H9 (cell line): ENCODE measurements at regions not wholly inside any gene's neighbourhood (a gene's known extent, or its start where the extent isn't known, plus 50 kb on each side); places are given as distances from the start of the nearest gene placed in this dataset.

Experiments
- DNase-seq: peaks from one replicate; pipeline ENCODE4 v3.0.0-alpha.2; 2017
- H2AFZ ChIP-seq: one replicate; pipeline ENCODE4 v1.6.1; 2013; ENCODE audit warnings: mild to moderate bottlenecking, low read length, control low read depth, moderate library complexity
- H2AK5ac ChIP-seq: 2 replicates; pipeline ENCODE4 v1.6.1; 2013; ENCODE audit warnings: low read length, control low read depth, mixed read lengths; ENCODE audit not compliant: insufficient read length
- H2BK120ac ChIP-seq: one replicate; pipeline ENCODE4 v1.6.1; 2013; ENCODE audit warnings: low read depth, mild to moderate bottlenecking, low read length, control low read depth, inconsistent platforms; ENCODE audit not compliant: poor library complexity, severe bottlenecking
- H2BK12ac ChIP-seq: 2 replicates; pipeline ENCODE4 v1.6.1; 2013; ENCODE audit warnings: low read length, control low read depth, mixed read lengths, low read depth; ENCODE audit not compliant: insufficient read length
- H2BK15ac ChIP-seq: 2 replicates; pipeline ENCODE4 v1.6.1; 2013; ENCODE audit warnings: low read depth, low read length, control low read depth
- H2BK20ac ChIP-seq: one replicate; pipeline ENCODE4 v1.6.1; 2013; ENCODE audit warnings: low read depth, mild to moderate bottlenecking, low read length, control low read depth, inconsistent platforms; ENCODE audit not compliant: poor library complexity, severe bottlenecking
- H2BK5ac ChIP-seq: 2 replicates; pipeline ENCODE4 v1.6.1; 2013; ENCODE audit warnings: low read length, control low read depth, mixed read lengths; ENCODE audit not compliant: insufficient read length
- H3K14ac ChIP-seq: 2 replicates; pipeline ENCODE4 v1.6.1; 2013; ENCODE audit warnings: low read length, control low read depth; ENCODE audit not compliant: insufficient read depth
- H3K18ac ChIP-seq: 2 replicates; pipeline ENCODE4 v1.6.1; 2013; ENCODE audit warnings: low read depth, mild to moderate bottlenecking, mixed read lengths, low read length, control low read depth; ENCODE audit not compliant: insufficient read length
- H3K23ac ChIP-seq: 2 replicates; pipeline ENCODE4 v1.6.1; 2013; ENCODE audit warnings: low read length, control low read depth, mixed read lengths, low read depth; ENCODE audit not compliant: insufficient read length
- H3K23me2 ChIP-seq: 2 replicates; pipeline ENCODE4 v1.6.1; 2013; ENCODE audit warnings: low read depth, mild to moderate bottlenecking, mixed read lengths, low read length, control low read depth; ENCODE audit not compliant: insufficient read length, poor library complexity, severe bottlenecking
- H3K27ac ChIP-seq: 2 replicates; pipeline ENCODE4 v1.5.1; 2013; ENCODE audit warnings: low read length, control low read depth, mixed read lengths, low read depth; ENCODE audit not compliant: insufficient read length
- H3K27me3 ChIP-seq: 2 replicates; pipeline ENCODE4 v1.6.1; 2013; ENCODE audit warnings: low read length, control low read depth, inconsistent platforms; ENCODE audit not compliant: insufficient read depth
- H3K4ac ChIP-seq: 2 replicates; pipeline ENCODE4 v1.6.1; 2013; ENCODE audit warnings: low read depth, mild to moderate bottlenecking, control low read depth, inconsistent platforms, low read length, moderate library complexity
- H3K4me1 ChIP-seq: 2 replicates; pipeline ENCODE4 v1.6.1; 2013; ENCODE audit warnings: low read length, control low read depth, inconsistent platforms; ENCODE audit not compliant: insufficient read depth
- H3K4me2 ChIP-seq: 2 replicates; pipeline ENCODE4 v1.6.1; 2013; ENCODE audit warnings: low read length, control low read depth, mixed read lengths; ENCODE audit not compliant: insufficient read length, insufficient read depth
- H3K56ac ChIP-seq: 2 replicates; pipeline ENCODE4 v1.6.1; 2013; ENCODE audit warnings: low read depth, mild to moderate bottlenecking, mixed read lengths, low read length, control low read depth; ENCODE audit not compliant: insufficient read length
- H3K79me1 ChIP-seq: 2 replicates; pipeline ENCODE4 v1.6.1; 2013; ENCODE audit warnings: low read depth, mild to moderate bottlenecking, moderate library complexity, low read length, control low read depth, inconsistent platforms; ENCODE audit not compliant: insufficient read depth, poor library complexity, severe bottlenecking
- H3K79me2 ChIP-seq: 2 replicates; pipeline ENCODE4 v1.6.1; 2013; ENCODE audit warnings: low read length, control low read depth, inconsistent platforms; ENCODE audit not compliant: insufficient read depth
- H3K9ac ChIP-seq: 2 replicates; pipeline ENCODE4 v1.6.1; 2013; ENCODE audit warnings: low read length, control low read depth, mixed read lengths; ENCODE audit not compliant: insufficient read length; ENCODE audit errors: extremely low read depth
- H3K9me3 ChIP-seq: one replicate; pipeline ENCODE4 v1.6.1; 2013; ENCODE audit warnings: low read depth, low read length, inconsistent platforms; ENCODE audit not compliant: control insufficient read depth
- H3T11ph ChIP-seq: one replicate; pipeline ENCODE4 v1.6.1; 2013; ENCODE audit warnings: mild to moderate bottlenecking, low read length, control low read depth, inconsistent platforms
- H4K20me1 ChIP-seq: one replicate; pipeline ENCODE4 v1.6.1; 2013; ENCODE audit not compliant: control insufficient read depth, insufficient read length, insufficient read depth
- H4K5ac ChIP-seq: 2 replicates; pipeline ENCODE4 v1.6.1; 2013; ENCODE audit warnings: low read depth, mild to moderate bottlenecking, mixed read lengths, low read length, control low read depth; ENCODE audit not compliant: insufficient read length
- H4K8ac ChIP-seq: replicated peaks from 2 replicates; pipeline ENCODE4 v1.6.1; 2013; ENCODE audit warnings: low read length, control low read depth, mixed read lengths, low read depth; ENCODE audit not compliant: insufficient read length
- H4K91ac ChIP-seq: 2 replicates; pipeline ENCODE4 v1.6.1; 2013; ENCODE audit warnings: low read depth, mild to moderate bottlenecking, moderate library complexity, mixed read lengths, low read length, control low read depth; ENCODE audit not compliant: insufficient read length
- H3K27ac Mint-ChIP-seq, 3 experiments: 2 replicates in 2 of 3; 3 replicates in 1 of 3; pipeline ENCODE4 v1.8.0; 2020 to 2021; ENCODE audit warnings: mixed read lengths in 3 of 3, mild to moderate bottlenecking in 1 of 3, moderate library complexity in 1 of 3
- H3K27me3 Mint-ChIP-seq: 2 replicates; pipeline ENCODE4 v1.8.0; 2021; ENCODE audit warnings: low read depth, mild to moderate bottlenecking, moderate library complexity, mixed read lengths
- H3K36me3 Mint-ChIP-seq, 3 experiments: 2 replicates in 2 of 3; 3 replicates in 1 of 3; pipeline ENCODE4 v1.8.0; 2020 to 2021; ENCODE audit warnings: low read depth in 3 of 3, mixed read lengths in 3 of 3; ENCODE audit not compliant: insufficient read depth in 1 of 3
- H3K4me1 Mint-ChIP-seq, 2 experiments: 2 replicates each; pipeline ENCODE4 v1.8.0; 2020; ENCODE audit warnings: mixed read lengths in 2 of 2
- H3K4me3 Mint-ChIP-seq, 2 experiments: 2 replicates in 1 of 2; 3 replicates in 1 of 2; pipeline ENCODE4 v1.8.0; 2020 to 2021; ENCODE audit warnings: mild to moderate bottlenecking in 2 of 2, mixed read lengths in 2 of 2, moderate library complexity in 1 of 2
- H3K9me3 Mint-ChIP-seq, 2 experiments: 2 replicates in 1 of 2; 3 replicates in 1 of 2; pipeline ENCODE4 v1.8.0; 2020; ENCODE audit warnings: mild to moderate bottlenecking in 2 of 2, mixed read lengths in 2 of 2, moderate library complexity in 1 of 2
- WGBS: extraction: QIAGEN DNeasy Blood & Tissue Kit; methylation state at CpG from one replicate; pipeline ENCODE4 v1.1.7; 2013; ENCODE audit warnings: missing lambda C conversion rate, low lambda C conversion rate, mixed read lengths; ENCODE audit not compliant: insufficient read length; ENCODE audit errors: extremely low coverage; 5-methylcytosine and 5-hydroxymethylcytosine counted together
- TF ChIP-seq, protein P1 (sequence below): fragments of 200-600 bp; sonication (generic); conservative IDR thresholded peaks from 3 replicates; pipeline ENCODE4 v1.8.0; 2021; ENCODE audit warnings: antibody characterized with exemption, mild to moderate bottlenecking

DNA sequence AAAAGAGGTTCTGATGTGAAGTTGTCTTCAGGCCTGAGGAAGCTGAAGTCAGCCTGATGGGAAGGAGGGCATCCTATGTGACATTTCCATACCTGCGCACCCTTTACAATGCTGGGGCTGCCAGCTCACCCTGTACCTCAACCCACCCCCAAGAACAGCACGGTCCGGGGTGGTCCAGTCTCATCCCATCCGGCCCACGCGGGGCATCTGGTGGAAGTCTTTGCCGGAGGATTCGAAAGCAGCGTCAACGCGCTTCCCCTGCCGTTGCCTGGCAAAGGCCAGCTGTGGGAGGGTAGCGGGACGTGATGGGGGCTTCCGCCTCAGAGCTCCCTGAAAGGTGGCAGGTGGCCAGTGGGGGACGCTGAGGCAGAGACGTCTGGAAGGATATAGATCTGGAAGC is 113.6 kb upstream of the ANKRD30BL start:
- Histone ChIP-seq H3K9ac (no peak overlapping the region), H4K20me1 (no peaks in the 10 kb centered on the region), H3K18ac (no peak overlapping the region), H3K4me2 (no peak overlapping the region), H3K14ac (no peak overlapping the region), H3K27me3 (no peaks in the 10 kb centered on the region), H3K4me1 (no peaks in the 10 kb centered on the region), H3T11ph (no peak overlapping the region), H3K4ac (no peak overlapping the region), H2BK15ac (no peak overlapping the region), H3K79me2 (no peaks in the 10 kb centered on the region), H3K27ac (no peak overlapping the region), H3K56ac (no peak overlapping the region), H2AFZ (no peak overlapping the region), H3K23me2 (no peaks in the 10 kb centered on the region), H2BK5ac (no peak overlapping the region), H3K23ac (no peak overlapping the region), H2BK120ac (no peak overlapping the region), H4K91ac (no peak overlapping the region), H2AK5ac (no peak overlapping the region), H2BK20ac (no peak overlapping the region), H3K79me1 (no peaks in the 10 kb centered on the region), H2BK12ac (no peak overlapping the region), H3K9me3 (peaks cover 5% of the 10 kb centered on the region), H4K8ac (no peak overlapping the region), H4K5ac (no peak overlapping the region)
- Mint-ChIP-seq H3K27ac (peak overlapping the region in 1 of 3 experiments; percentile 40; a peak in 2 of 7 replicates), H3K4me3 (no peak overlapping the region), H3K4me1 (no peaks in the 10 kb centered on the region), H3K9me3 (peaks cover 23 to 26% of the 10 kb centered on the region in 2 experiments), H3K27me3 (peaks cover 2% of the 10 kb centered on the region), H3K36me3 (peaks cover 0 to 15% (median 3%) of the 10 kb centered on the region in 3 experiments; a peak in 5 of 7 replicates)
- no peak for DNase-seq
- no CpG with 5 or more reads among the region's 17 CpGs for WGBS
- TF ChIP-seq, protein P1, sequence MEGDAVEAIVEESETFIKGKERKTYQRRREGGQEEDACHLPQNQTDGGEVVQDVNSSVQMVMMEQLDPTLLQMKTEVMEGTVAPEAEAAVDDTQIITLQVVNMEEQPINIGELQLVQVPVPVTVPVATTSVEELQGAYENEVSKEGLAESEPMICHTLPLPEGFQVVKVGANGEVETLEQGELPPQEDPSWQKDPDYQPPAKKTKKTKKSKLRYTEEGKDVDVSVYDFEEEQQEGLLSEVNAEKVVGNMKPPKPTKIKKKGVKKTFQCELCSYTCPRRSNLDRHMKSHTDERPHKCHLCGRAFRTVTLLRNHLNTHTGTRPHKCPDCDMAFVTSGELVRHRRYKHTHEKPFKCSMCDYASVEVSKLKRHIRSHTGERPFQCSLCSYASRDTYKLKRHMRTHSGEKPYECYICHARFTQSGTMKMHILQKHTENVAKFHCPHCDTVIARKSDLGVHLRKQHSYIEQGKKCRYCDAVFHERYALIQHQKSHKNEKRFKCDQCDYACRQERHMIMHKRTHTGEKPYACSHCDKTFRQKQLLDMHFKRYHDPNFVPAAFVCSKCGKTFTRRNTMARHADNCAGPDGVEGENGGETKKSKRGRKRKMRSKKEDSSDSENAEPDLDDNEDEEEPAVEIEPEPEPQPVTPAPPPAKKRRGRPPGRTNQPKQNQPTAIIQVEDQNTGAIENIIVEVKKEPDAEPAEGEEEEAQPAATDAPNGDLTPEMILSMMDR: no peak
